CD14-positive monocyte (primary cell): ENCODE measurements at regions not wholly inside any gene's neighbourhood (a gene's known extent, or its start where the extent isn't known, plus 50 kb on each side); places are given as distances from the start of the nearest gene placed in this dataset.

Experiments
- DNase-seq, 3 donors: peaks; one replicate each; pipeline ENCODE4 v3.0.0-alpha.2; 2011 to 2022
- H2AFZ ChIP-seq: 2 replicates; pipeline ENCODE4 v1.6.0; 2012; ENCODE audit warnings: mild to moderate bottlenecking, low read depth, low read length, inconsistent platforms; ENCODE audit not compliant: insufficient read depth, poor library complexity, severe bottlenecking
- H3K27ac ChIP-seq, 2 donors: 1 replicate in 1 of 2; 2 replicates in 1 of 2; pipeline ENCODE4 v1.5.1; 2012 to 2013; ENCODE audit warnings: low read length in 2 of 2, control low read depth in 1 of 2, inconsistent platforms in 1 of 2, low read depth in 1 of 2, mild to moderate bottlenecking in 1 of 2
- H3K27me3 ChIP-seq, 2 donors: one replicate each; pipeline versions ENCODE4 v1.6.0 to v1.6.1; 2011 to 2013; ENCODE audit warnings: low read length in 2 of 2; ENCODE audit not compliant: control insufficient read depth in 2 of 2, insufficient read depth in 2 of 2
- H3K36me3 ChIP-seq, 2 donors: replicated peaks in 1 of 2; 1 replicate in 1 of 2; 2 replicates in 1 of 2; pipeline versions ENCODE4 v1.5.1 to v1.6.1; 2012 to 2013; ENCODE audit warnings: low read length in 2 of 2, control low read depth in 1 of 2, inconsistent platforms in 1 of 2, mild to moderate bottlenecking in 1 of 2; ENCODE audit not compliant: insufficient read depth in 2 of 2, control insufficient read depth in 1 of 2
- H3K4me1 ChIP-seq, 2 donors: 1 replicate in 1 of 2; 2 replicates in 1 of 2; pipeline versions ENCODE4 v1.5.1 to v1.6.1; 2012 to 2013; ENCODE audit warnings: low read length in 2 of 2, control low read depth in 1 of 2, inconsistent platforms in 1 of 2, mild to moderate bottlenecking in 1 of 2, moderate library complexity in 1 of 2; ENCODE audit not compliant: insufficient read depth in 2 of 2, control insufficient read depth in 1 of 2
- H3K4me2 ChIP-seq: replicated peaks from 2 replicates; pipeline ENCODE3; 2012; ENCODE audit warnings: low read length, moderate library complexity, mild to moderate bottlenecking; ENCODE audit not compliant: poor library complexity, severe bottlenecking; ENCODE audit errors: extremely low read depth
- H3K4me3 ChIP-seq, 3 experiments: fragments of 200-600 bp in 1 of 3; sonication (generic) in 1 of 3; replicated peaks in 1 of 3; 1 replicate in 2 of 3; 2 replicates in 1 of 3; pipeline ENCODE4 v1.5.1; 2011 to 2013; ENCODE audit warnings: low read length in 3 of 3, mild to moderate bottlenecking in 3 of 3, control low read depth in 2 of 3, low read depth in 2 of 3, inconsistent platforms in 1 of 3, moderate library complexity in 1 of 3
- H3K79me2 ChIP-seq: 2 replicates; pipeline ENCODE4 v1.6.0; 2012; ENCODE audit warnings: mild to moderate bottlenecking, control low read depth, inconsistent platforms, low read length, moderate library complexity; ENCODE audit not compliant: insufficient read depth
- H3K9ac ChIP-seq: 2 replicates; pipeline ENCODE4 v1.6.0; 2017; ENCODE audit warnings: low read length, mild to moderate bottlenecking; ENCODE audit not compliant: insufficient read depth, poor library complexity, severe bottlenecking
- H3K9me3 ChIP-seq, 2 donors: replicated peaks in 1 of 2; 1 replicate in 1 of 2; 2 replicates in 1 of 2; pipeline versions ENCODE4 v1.5.1 to v1.6.1; 2012 to 2013; ENCODE audit warnings: low read length in 2 of 2, control low read depth in 1 of 2; ENCODE audit not compliant: control insufficient read depth in 1 of 2, insufficient read depth in 1 of 2
- H4K20me1 ChIP-seq: 2 replicates; pipeline ENCODE4 v1.6.0; 2012; ENCODE audit warnings: mild to moderate bottlenecking, low read length, control low read depth, moderate library complexity; ENCODE audit not compliant: insufficient read depth
- H3K27ac Mint-ChIP-seq, 7 donors: one replicate each; pipeline ENCODE4 v1.8.0; 2020; ENCODE audit warnings: mild to moderate bottlenecking in 7 of 7, mixed read lengths in 7 of 7, moderate library complexity in 6 of 7, inconsistent platforms in 2 of 7
- H3K27me3 Mint-ChIP-seq, 3 donors: one replicate each; pipeline ENCODE4 v1.8.0; 2021 to 2022; ENCODE audit warnings: low read depth in 3 of 3, mild to moderate bottlenecking in 3 of 3, mixed read lengths in 3 of 3, moderate library complexity in 3 of 3, inconsistent platforms in 1 of 3
- H3K36me3 Mint-ChIP-seq, 2 donors: one replicate each; pipeline ENCODE4 v1.8.0; 2020; ENCODE audit warnings: mixed read lengths in 2 of 2, inconsistent platforms in 1 of 2, mild to moderate bottlenecking in 1 of 2
- H3K4me1 Mint-ChIP-seq: one replicate; pipeline ENCODE4 v1.8.0; 2020; ENCODE audit warnings: mild to moderate bottlenecking, mixed read lengths
- H3K4me3 Mint-ChIP-seq, 2 donors: one replicate each; pipeline ENCODE4 v1.8.0; 2020; ENCODE audit warnings: mild to moderate bottlenecking in 2 of 2, mixed read lengths in 2 of 2, moderate library complexity in 1 of 2
- H3K9me3 Mint-ChIP-seq, 7 donors: one replicate each; pipeline ENCODE4 v1.8.0; 2020 to 2022; ENCODE audit warnings: mixed read lengths in 7 of 7, mild to moderate bottlenecking in 6 of 7, moderate library complexity in 6 of 7, inconsistent platforms in 2 of 7
- CTCF ChIP-seq: fragments of 200-600 bp; IDR thresholded peaks from one replicate; pipeline ENCODE4 v1.8.0; 2022; ENCODE audit warnings: antibody characterized with exemption, mild to moderate bottlenecking
- WGBS: methylation state at CpG from one replicate; pipeline ENCODE4 v1.1.5; 2013; ENCODE audit warnings: missing lambda C conversion rate; ENCODE audit not compliant: insufficient coverage; 5-methylcytosine and 5-hydroxymethylcytosine counted together
- intact Hi-C, 2 donors: fragments of 100-400 bp; cut with micrococcal nuclease; formaldehyde crosslinking; loops; one replicate each; pipeline versions ENCODE4 v1.15.0 to v1.15.1; 2023

DNA sequence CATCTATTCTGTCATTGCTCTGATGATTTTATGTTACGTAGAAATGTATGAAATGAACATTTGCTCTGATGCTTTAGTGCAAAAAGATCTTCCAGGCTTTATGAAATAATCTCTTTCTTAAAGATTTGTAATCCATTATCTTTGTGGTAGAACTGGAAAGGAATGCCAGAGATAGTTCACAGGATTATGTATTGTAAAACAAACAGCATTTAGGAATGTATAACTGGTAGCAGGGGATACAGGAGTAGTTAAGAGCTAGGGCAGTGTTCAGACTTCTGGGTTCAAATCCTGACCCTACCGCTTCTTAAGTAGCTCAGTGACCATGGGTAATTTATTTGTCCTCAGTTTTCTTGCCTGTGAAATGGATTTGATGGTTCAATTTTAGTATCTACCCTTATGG is 429.8 kb upstream of the TPM1 start:
- Histone ChIP-seq H3K4me2 (no peak overlapping the region), H3K9ac (no peak overlapping the region), H3K36me3 (no peaks in the 10 kb centered on the region), H3K4me3 (no peak overlapping the region), H3K4me1 (no peaks in the 10 kb centered on the region), H3K79me2 (no peaks in the 10 kb centered on the region), H3K27ac (no peak overlapping the region), H2AFZ (no peak overlapping the region), H3K27me3 (no peaks in the 10 kb centered on the region), H3K9me3 (no peaks in the 10 kb centered on the region), H4K20me1 (no peaks in the 10 kb centered on the region)
- Mint-ChIP-seq H3K9me3 (peaks cover 0 to 3% (median 0%) of the 10 kb centered on the region in 7 donors), H3K4me1 (no peaks in the 10 kb centered on the region), H3K27me3 (peaks cover 2 to 5% (median 2%) of the 10 kb centered on the region in 3 donors), H3K27ac (no peak overlapping the region), H3K4me3 (no peak overlapping the region), H3K36me3 (no peaks in the 10 kb centered on the region)
- TF ChIP-seq CTCF, result no peak
- DNase-seq, result no peak
- WGBS, result 100% methylated on average over 1 of the region's 2 CpGs
- intact Hi-C loops, result no loop called here

DNA sequence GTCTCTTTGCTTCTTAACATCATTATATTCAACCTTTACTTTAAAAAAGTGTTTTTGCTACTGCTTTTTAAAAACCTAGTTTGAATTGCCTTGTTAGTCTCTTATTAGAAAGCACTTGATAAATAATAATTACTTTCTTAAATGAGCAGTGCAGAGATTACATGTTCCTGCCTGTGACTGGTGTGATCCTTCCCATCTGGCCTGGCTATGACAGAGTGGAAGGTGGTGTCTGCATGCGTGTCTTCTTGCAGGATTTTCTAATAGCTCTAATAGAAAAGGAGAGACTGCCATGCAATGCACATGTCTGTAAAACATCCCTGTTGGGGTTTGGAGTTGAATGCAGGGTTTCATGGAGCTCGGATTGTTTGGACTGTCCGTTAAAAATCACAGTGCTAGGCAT is 425.8 kb upstream of the TPM1 start:
- Mint-ChIP-seq H3K9me3 (no peaks in the 10 kb centered on the region), H3K4me1 (no peaks in the 10 kb centered on the region), H3K27ac (no peak overlapping the region), H3K36me3 (no peaks in the 10 kb centered on the region), H3K4me3 (no peak overlapping the region), H3K27me3 (no peaks in the 10 kb centered on the region)
- no peaks in the 10 kb centered on the region for H3K36me3 ChIP-seq
- intact Hi-C loops, result no loop called here
- no peaks in the 10 kb centered on the region for H3K4me1 ChIP-seq
- H2AFZ ChIP-seq, result no peak overlapping the region
- no peak overlapping the region for H3K9ac ChIP-seq
- WGBS, result 95% methylated on average over 3 of the region's 3 CpGs
- no peak overlapping the region for H3K27ac ChIP-seq
- no peaks in the 10 kb centered on the region for H3K79me2 ChIP-seq
- no peak overlapping the region for H3K4me3 ChIP-seq
- TF ChIP-seq CTCF, result no peak
- H4K20me1 ChIP-seq, result no peaks in the 10 kb centered on the region
- no peaks in the 10 kb centered on the region for H3K27me3 ChIP-seq
- no peaks in the 10 kb centered on the region for H3K9me3 ChIP-seq
- no peak for DNase-seq
- H3K4me2 ChIP-seq, result no peak overlapping the region
